ENCODE measurements at regions not wholly inside any gene's neighbourhood (a gene's known extent, or its start where the extent isn't known, plus 50 kb on each side); places are given as distances from the start of the nearest gene placed in this dataset.
A peak's percentile ranks its signal among the peaks of the same experiment; 100 is the strongest.
"Not testable (repeated sequence)": the region's sequence is repeated elsewhere in the genome, so short reads cannot be mapped to it uniquely, and the experiment has no call there.

DNA sequence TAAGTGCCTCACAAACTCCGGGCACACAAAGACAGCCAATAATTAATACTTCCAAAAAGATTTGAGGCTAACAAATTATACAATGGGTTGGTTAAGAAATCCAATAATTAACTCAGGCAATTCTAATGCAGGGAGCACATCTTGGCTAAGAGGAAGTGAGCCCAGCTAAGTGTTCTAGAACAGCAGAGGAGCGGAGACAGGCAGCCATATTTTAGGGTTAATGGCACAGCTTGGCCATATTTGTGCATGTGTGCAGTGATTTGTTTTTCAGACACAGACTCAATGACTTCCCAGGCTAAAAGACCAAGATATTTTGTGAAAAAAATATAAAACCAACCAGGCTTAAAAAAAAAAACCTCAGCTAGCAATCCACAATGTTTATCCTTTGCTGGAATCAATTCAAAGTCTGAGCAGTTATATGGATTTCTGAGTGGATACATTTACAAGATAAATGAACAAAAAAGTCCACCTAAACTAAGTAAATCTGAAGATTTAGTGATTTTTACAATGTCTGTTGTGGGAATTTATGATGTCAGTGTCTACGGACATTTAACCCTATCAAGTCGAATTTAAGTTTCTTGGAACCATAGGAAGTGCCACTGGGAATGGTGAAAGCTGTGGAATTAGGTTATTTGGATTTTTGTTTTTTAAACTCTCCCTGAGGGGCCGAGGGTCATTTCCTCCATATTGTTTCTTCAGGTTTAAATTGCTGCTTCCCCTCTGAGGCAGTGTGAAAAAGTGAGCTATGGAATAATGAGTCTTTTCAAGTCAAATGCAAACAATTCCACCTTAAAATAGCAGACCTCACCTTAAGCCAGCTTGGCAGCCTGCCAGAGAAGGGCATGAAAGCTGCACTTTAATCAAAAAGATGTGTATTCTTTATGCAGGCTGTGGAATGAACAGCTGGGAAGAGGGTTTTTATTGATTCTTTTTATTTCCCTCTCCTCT, 413.7 kb upstream of the TBL1XR1 start:
- DNase-seq = no peak

DNA sequence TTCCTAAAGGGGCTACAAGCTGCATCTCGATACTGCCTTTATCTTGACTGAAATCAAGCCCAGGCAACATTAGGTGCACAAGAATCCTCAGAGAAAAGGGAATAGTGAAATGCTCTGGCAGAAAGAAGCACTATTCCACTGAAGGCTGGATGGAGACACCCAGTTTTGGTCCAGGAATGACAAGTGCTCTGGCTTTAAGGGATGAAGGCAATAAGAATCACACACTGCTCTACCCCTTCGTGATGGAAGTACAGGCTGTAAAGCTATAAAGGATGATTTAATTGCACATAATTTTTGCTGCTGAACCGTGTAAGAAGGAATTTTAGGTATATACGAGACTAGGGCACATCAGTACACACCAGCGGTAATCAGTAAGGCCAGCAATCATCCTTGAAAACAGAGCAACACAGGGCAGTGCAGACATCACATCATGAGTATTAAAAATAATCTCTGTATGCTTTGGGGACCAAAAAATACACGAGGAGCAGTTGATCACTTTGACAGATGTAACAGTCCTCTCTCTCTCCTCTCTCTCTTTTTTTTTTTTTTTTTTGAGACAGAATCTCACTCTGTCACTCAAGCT, 414.6 kb upstream of the TBL1XR1 start:
- DNase-seq = no peak

DNA sequence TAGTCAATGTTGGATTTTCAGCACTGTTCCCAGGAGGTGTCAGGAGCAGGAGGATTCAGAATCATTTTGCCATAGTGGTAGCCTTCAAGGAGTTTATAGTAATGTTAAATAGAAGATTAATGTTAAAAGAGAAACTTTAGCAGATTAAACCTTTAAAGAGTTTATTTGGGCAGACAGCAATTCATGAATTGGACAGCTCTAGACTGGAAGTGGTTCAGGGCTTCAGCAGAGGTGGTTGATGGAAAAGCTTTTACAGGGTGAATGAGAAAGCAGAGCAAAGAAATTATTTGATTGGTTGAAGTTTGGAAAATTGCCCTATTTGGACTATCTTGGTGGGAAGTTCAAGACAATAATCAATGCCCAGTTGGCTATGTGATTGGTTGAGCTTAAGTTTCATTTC, 416.6 kb upstream of the TBL1XR1 start:
- DNase-seq = no peak

DNA sequence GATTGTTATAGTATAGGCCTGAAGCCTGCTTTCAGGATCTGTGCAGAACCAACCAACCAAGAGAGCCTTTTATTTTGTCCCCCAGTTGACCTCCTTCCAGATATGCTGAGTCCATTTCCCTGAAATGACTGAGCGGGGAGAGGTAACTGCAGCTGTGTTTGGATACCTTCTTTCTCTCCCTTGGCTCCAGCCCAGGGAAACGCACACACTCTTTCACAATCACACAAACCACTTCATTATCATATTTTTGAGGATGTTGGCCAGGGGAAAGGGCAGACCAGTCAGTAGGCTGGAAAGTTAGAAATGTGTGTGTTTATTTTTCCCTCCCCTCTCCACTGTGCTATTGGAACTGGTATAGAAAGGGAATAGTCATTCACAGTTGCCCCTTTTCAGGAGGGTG, 417.7 kb upstream of the TBL1XR1 start:
- DNase-seq = peak; percentile 79

DNA sequence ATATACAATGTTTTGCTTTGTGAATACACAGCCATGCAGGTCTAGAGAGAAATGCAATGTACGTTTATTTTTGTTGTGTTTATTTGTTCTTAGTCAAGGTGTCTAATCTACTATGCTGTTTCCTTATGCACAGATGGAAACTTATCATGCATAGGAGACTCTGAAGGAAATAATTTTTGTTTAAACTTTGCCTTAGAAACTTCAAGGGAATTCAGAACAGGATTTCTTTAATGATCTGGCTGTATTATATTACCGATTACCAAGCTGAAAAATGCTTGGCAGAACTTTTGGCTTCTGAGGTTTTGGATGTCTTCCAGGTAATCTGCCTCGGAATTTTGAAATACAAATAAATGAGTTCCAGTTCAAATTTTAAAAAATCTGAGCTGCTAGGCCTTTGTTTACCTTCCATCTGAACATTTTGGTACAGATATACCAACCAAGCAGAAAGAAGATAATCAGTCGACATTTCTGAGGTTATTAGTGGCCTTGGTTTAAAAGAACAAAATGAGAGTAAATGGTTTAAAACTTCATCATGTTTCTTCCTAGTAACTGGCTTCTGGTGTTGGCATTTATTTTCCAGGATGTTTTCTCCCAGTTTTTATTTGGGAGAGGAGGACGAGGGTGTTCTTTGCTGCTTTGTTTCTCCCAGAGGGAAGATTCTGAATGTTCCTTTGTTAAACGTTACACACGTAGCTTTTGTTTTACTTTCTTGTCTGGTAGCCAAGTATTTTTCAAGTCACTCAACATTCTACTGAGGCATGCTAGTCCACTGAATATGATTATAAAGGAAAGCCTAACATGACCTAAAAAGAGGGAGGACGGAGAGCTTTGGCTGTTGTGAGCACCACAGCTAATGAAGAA, 421.8 kb upstream of the TBL1XR1 start:
- DNase-seq = peak; percentile 65

DNA sequence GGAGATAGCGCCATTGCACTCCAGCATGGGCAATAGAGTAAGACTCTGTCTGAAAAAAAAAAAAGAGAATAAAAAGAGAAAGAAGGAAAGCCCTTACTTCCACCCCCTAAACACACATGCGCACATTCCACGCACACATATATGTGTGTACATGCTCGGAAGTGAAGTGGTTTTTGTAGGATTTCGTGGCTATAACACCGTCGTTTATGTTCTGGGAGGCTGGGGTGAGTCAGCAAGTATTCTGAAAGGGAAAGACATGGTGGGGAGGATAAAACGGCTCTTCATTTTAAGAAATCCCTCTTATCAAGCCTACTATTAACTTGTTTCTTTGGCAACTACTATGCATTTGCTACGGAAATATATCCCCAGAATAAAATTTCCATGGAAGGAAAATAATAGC, 422.8 kb upstream of the TBL1XR1 start:
- no peak for DNase-seq

DNA sequence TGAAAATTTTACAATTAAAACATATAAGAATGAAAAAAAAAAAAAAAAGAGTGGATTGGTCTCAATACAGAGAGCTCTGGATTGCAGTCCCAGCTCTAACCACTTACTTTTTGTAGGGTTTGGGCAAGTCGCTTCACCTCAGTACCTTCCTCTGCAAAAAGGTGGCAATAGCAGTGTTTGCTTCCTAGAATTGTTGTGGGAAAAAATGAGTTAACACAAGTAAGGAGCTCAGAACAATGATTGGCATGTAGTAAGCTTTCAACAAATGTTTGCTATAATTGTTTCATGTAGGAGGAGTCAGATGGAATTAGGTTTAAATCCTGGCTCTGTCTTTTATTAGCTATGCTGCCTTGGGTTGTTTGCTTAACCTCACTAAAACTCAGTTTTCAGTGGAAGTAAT, 425.2 kb upstream of the TBL1XR1 start:
- DNase-seq = no peak

DNA sequence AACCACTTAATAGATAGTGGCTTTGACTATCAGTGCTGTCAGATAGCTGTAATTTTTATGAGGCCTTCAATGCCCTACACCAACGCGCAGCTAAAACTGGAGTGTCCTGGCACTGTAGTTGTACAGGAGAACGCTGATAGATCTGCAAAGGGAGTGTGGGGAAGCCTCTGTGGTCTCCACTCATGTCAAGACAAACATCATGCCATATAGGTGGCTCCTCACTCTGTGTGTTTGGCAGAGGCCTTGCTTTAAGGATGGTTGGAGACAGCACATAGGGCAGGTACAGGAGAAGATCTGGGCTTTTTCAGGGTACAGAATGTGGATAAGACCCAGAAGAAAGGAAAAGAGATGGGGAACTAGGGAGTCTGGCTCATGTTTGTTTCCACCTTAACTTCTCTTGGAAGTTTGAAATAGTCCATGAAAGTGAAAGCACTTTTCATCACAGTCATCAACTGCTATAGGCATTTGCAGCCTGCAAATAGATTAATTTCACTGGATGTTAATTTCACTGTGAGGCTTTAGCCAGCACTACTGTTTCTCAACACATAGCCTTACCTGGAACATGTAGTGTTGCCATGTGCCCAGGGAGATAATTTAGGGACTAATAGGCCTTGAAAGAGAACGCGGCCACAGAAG, 425.8 kb upstream of the TBL1XR1 start:
- no peak for DNase-seq

DNA sequence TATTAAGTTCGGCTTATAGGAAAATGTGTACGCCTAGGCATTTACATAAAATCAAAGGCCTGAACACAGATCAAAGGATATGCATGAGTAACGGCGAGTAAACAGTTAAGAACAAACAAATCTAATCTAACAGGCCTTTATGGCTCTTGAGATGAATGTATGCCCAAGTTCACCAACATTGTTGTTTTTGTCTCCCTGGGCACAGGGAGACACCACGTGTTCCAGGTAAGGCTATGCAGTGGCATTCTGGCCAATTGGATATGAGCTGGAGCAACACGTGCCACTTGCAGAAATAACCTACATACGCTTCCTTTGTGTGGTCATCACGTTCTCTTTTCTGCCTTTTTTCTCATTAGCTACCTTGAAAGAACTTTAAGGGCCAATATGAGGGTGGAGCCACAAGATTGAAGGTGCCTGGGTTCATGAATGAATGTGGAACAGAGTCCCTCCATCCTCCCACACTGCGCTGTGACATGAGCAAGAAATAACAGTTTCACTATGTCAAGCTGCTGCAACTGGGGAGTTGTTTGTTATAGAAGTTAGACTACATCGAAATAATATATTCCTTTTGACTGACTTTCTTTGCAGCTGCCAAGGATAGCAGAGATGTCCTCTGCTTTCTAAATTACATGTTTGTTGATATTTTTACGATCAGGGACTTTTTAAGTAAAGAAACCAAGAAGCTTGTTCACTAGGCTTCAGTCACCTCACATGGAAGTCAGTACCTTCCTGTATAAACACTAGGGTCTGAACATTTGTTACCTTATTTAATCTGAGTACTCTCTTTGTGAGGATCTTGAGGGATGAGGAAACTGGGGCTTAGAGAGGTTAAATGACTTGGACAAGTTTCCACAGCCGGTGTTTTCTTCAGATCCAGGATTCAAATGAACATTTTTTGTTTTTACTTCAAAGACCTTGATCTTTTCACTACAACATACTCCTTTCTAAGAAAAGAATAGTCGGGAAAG, 427.5 kb upstream of the TBL1XR1 start:
- no peak for DNase-seq

DNA sequence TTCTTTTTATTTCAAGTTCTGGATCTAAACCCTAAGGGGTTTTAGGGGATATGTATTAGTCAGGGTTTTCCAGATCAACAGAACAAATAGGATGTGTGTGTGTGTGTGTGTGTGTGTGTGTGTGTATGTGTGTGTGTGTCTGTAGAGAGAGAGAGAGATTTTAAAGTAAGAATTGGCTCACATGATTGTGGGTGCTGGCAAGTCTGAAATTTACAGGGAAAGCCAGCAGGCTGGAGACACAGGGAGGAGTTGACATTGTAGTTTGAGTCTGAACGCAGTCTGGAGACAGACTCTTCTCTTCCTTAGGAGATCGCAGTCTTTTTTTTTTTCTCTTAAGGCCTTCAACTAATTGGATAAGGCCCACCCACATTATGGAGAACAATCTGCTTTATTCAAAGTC, 428.8 kb upstream of the TBL1XR1 start:
- no peak for DNase-seq

DNA sequence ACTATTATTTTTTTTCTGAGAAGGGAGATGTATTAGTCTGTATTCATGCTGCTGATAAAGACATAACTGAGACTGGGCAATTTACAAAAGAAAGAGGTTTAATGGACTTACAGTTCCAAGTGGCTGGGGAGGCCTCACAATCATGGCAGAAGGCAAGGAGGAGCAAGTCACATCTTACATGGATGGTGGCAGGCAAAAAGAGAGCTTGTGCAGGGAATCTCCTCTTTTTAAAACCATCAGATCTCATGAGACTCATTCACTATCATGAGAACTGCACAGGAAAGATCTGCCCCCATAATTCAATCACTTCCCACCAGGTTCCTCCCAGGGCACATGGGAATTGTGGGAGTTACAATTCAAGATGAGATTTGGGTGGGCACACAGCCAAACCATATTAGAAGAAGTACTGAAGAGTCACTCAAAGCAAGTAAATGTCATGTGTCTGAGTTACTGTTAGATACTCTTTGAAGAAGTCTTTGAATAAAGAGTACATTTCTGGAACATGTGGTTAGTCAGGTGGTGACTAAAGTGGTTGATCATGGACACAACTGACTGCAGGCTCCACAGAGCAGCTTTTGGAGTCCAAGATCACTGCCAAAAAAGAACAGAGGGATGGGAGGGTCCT, 430.9 kb upstream of the TBL1XR1 start:
- DNase-seq = not testable (repeated sequence)

DNA sequence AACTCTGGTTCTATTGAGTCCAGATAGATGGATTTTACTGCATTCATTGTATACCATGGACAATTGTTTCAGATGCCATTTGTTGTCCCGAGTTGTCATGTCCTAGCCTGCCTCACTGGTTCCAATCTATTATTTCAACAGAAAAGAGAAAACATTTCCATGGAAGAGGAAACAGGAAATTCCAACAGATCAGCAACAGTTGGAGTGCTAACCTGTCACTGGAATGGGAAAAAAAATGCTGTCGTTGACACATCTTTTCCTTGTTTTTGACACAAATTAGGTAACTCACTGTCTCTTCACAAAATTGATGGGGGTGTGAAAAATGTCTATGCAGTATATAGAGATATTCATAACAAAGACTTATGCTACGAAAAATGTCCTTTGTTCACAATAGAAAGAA, 432.0 kb upstream of the TBL1XR1 start:
- DNase-seq = no peak

DNA sequence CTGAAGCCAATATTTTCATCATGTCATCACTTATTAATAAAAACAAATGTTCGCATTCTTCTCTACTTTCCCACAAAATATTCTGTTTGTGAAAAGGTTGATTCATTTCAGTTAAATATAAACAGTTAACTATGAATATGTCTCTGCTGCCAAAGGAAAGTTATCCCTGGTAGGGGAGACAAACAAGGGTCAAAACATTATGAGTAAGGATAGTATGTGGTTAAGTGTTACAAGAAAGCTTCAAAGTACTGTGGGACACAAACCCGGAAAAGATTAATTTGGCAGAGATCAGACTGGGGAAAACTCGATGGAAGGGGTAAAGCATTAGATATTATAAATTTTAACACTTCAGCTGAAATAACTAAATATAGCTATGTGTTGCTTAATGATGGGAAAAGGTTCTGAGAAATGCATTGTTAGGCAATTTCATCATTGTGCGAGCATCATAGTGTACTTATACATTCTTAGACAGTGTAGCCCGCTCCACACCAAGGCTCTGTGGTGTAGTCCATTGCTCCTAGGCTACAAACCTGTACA, 436.5 kb upstream of the TBL1XR1 start:
- peak; percentile 87 for DNase-seq

DNA sequence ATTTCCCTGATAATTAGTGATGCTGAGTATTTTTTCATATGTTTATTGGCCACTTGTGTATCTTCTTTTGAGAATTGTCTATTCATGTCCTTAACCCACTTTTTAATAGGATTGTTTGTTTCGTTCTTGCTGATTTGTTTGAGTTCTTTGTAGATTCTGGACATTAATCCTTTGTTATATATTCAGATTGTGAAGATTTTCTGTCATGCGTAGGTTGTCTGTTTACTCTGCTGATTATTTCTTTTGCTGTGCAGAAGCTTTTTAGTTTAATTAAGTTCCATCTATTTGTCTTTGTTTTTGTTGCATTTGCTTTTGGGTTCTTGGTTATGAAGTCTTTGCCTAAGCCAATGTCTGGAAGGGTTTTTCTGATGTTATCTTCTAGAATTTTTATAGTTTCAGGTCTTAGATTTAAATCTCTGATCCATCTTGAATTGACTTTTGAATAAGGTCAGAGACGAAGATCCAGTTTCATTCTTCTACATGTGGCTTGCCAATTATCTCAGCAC, 438.4 kb upstream of the TBL1XR1 start:
- DNase-seq = not testable (repeated sequence)

DNA sequence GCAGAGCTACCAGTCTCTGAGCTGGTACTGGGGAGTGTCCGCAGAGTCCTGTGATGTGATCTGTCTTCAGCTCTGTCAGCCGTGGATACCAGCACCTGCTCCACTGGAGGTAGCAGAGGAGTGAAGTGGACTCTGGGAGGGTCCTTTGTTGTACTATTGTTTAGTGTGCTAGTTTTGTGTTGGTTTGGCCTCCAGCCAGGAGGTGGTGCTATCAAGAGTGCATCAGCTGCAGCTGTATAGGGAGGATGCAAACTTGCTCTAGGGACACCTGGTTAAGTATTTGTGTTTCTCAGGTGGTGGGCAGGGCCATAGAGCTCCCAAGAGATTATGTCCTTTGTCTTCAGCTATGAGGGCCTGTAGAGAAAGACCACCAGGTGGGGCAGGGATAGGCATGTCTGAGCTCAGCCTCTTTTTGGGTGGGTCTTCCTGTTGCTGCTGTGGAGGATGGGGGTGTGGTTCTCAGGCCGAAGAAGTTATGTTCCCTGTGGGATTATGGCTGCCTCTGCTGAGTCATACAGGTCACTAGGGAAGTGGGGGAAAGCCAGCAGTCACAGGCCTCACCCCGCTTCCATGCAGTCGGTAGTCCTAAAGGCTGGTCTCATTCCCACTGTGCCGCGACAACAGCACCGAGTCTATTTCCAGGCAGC, 443.2 kb upstream of the TBL1XR1 start:
- no peak for DNase-seq

DNA sequence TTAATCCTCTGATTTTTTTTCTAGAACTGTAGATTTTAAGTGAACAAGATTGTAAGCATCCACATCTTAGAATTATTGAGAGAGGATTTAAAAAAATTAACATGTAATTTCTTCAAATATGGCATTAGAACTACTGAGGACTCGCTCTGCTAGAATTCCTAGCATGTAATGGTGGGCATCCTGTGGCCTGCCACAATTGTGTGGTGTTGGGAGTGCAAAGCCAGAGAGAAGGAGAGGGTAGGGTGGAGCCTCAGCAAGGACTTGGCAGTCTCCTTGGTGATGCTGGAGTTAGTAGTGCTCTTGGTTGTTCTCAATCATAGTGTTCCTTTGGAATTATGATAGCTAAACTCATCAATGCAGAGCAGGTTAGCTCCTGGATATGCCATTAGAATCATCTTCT, 443.9 kb upstream of the TBL1XR1 start:
- DNase-seq = no peak

DNA sequence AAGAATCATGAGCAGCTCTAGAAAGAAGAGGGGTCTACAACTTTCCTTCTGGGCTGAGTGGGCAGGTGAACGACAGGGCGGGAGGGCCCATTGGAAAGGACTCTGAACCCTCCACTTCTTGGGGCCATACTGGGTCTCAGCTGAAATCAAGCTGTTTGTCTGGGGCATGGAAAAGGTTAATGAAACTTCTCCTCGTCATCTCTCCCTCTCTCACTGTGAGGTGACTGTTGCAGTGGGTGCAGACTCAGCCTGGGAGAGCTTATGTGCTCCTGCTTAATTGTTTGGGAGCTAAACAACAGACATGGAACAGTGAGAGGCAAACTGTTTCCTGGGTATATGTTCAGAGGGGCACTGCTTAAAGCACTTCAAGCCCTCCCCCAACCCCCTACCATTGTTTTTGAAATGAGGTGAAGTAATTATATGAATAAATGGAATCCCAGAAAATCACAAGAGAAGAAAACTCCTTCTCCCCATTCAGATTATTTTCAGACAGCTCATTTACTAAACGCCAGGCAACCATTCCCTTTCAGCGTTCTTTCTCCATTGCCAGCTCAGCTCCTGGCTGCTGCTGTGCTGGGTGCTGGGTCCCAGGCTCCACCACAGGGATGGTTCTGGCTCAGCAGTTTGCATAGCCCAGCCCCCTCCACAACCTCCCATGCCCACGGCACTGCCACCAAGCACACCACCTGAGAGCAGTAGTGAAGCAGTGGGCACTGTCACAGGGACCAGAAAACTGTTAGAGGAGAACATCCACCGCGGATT, 444.9 kb upstream of the TBL1XR1 start:
- DNase-seq = no peak

DNA sequence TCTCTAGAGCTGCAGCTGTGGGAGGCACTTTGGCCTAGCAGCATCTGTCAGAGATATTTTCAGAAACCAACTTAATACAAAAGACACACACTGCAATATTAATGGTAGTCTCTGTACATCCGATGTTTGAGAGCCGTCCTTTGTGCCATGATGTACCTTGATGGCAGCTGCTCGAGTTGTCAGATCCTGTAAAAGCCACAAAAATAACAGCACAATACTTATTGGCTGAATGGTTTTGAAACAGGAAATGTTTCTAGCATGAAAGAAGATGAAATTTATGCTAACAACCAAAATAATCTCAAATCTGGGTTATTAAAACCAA, 445.5 kb upstream of the TBL1XR1 start:
- no peak for DNase-seq

DNA sequence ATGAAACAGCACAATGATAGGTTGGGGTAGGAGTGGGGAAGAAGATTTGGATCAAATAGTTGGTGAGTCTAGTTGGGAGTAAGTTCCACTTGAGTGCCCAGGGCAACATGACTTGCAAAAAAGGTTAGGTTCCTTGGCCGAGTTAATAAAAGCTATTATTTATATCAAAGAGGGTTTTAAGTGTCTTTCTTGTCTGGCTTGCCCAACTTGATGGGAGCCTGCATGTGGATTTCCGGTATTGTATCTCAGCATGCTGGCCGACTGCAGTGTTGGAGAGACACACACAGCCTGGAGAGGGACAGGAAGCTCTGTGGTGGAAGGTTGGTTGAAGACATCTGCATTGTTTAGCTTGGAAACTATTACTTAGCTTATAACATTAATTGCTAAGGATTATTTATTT, 449.5 kb upstream of the TBL1XR1 start:
- DNase-seq = no peak

DNA sequence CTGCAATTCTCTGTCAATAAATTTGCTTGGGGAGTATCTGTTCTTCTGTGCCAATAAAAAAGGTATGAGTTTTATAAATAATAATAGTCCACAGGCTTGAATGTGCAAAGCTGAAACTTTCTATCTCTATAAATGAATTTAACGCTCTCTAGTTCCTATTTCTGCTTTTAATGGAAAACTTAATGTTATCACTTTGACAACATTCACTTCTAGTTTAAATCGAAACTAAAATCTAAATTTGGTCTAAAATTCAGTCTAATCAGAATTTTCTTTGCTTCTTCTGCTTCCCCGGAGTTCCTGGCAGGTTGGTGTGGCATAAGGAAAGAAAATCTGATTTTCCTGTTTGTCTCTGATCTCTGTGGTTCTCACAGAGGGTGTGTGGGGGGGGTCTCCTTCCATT, 450.1 kb upstream of the TBL1XR1 start:
- no peak for DNase-seq

All from HCEC 1CT (cell line).